WTC11 (cell line): ENCODE measurements at regions not wholly inside any gene's neighbourhood (a gene's known extent, or its start where the extent isn't known, plus 50 kb on each side); places are given as distances from the start of the nearest gene placed in this dataset.

Source experiments
- ATAC-seq: fragments of 200-7000 bp; cut with Tn5 transposase; 2 replicates; pipeline ENCODE4 v1.10.0; 2021; ENCODE audit warnings: mild to moderate bottlenecking, moderate library complexity
- CTCF ChIA-PET: fragments of 300-600 bp; sonication (Branson Sonifier 250); formaldehyde crosslinking; loops from one replicate; lab custom pipeline; 2021; ENCODE audit warnings: antibody characterized with exemption; lab: Charles Lee
- POLR2A ChIA-PET: fragments of 350-600 bp; sonication (Branson Sonifier 250); formaldehyde crosslinking; loops from one replicate; lab custom pipeline; 2021; ENCODE audit warnings: antibody characterized with exemption; lab: Charles Lee
- DNase-seq: peaks from one replicate; pipeline ENCODE4 v3.0.0; 2021; ENCODE audit warnings: low spot score
- H3K27ac Mint-ChIP-seq: 2 replicates; pipeline ENCODE4 v1.8.0; 2021; ENCODE audit warnings: mixed read lengths
- H3K27me3 Mint-ChIP-seq: 2 replicates; pipeline ENCODE4 v1.8.0; 2021; ENCODE audit warnings: low read depth, mild to moderate bottlenecking, moderate library complexity, mixed read lengths
- H3K36me3 Mint-ChIP-seq: 2 replicates; pipeline ENCODE4 v1.8.0; 2021; ENCODE audit warnings: mixed read lengths
- H3K4me1 Mint-ChIP-seq: 2 replicates; pipeline ENCODE4 v1.8.0; 2022; ENCODE audit warnings: mixed read lengths
- H3K4me3 Mint-ChIP-seq: 2 replicates; pipeline ENCODE4 v1.8.0; 2021; ENCODE audit warnings: mild to moderate bottlenecking, moderate library complexity, mixed read lengths
- H3K9me3 Mint-ChIP-seq: 2 replicates; pipeline ENCODE4 v1.8.0; 2021; ENCODE audit warnings: mixed read lengths
- ATF1 ChIP-seq: sonication (generic); formaldehyde crosslinking; IDR thresholded peaks from 2 replicates; pipeline ENCODE4 v1.8.1; 2023; ENCODE audit warnings: mild to moderate bottlenecking, moderate library complexity, missing genetic modification reagents
- CTCF ChIP-seq: fragments of 200-600 bp; IDR thresholded peaks from 2 replicates; pipeline ENCODE4 v1.8.0; 2022; ENCODE audit warnings: antibody characterized with exemption
- E2F4 ChIP-seq: sonication (generic); formaldehyde crosslinking; IDR thresholded peaks from 2 replicates; pipeline ENCODE4 v1.8.1; 2022; ENCODE audit warnings: low read depth, mild to moderate bottlenecking, moderate library complexity, missing genetic modification reagents, borderline replicate concordance
- GABPB1 ChIP-seq: sonication (generic); formaldehyde crosslinking; IDR thresholded peaks from 2 replicates; pipeline ENCODE4 v1.8.1; 2023; ENCODE audit warnings: mild to moderate bottlenecking, missing genetic modification reagents
- HMGA2 ChIP-seq: fragments of 250-450 bp; sonication (Bioruptor Pico); IDR thresholded peaks from 2 replicates; pipeline ENCODE4 v1.4.0; 2021; ENCODE audit warnings: mild to moderate bottlenecking, moderate library complexity
- JAZF1 ChIP-seq: fragments of 250-450 bp; sonication (Bioruptor Pico); IDR thresholded peaks from 2 replicates; pipeline ENCODE4 v1.9.0; 2021; ENCODE audit warnings: moderate library complexity, mild to moderate bottlenecking, inconsistent platforms
- KAT7 ChIP-seq: sonication (generic); formaldehyde crosslinking; IDR thresholded peaks from 2 replicates; pipeline ENCODE4 v1.8.1; 2023; ENCODE audit warnings: missing genetic modification reagents, mild to moderate bottlenecking, borderline replicate concordance
- NFYB ChIP-seq: sonication (generic); formaldehyde crosslinking; conservative IDR thresholded peaks from 2 replicates; pipeline ENCODE4 v1.8.0; 2022; ENCODE audit warnings: low read depth, missing genetic modification reagents
- RORB ChIP-seq: fragments of 250-450 bp; sonication (Bioruptor Pico); IDR thresholded peaks from 2 replicates; pipeline ENCODE4 v1.9.0; 2021; ENCODE audit warnings: mild to moderate bottlenecking
- SMAD4 ChIP-seq: sonication (generic); formaldehyde crosslinking; IDR thresholded peaks from 2 replicates; pipeline ENCODE4 v1.8.0; 2022; ENCODE audit warnings: mild to moderate bottlenecking, missing genetic modification reagents
- USF1 ChIP-seq: sonication (generic); formaldehyde crosslinking; IDR thresholded peaks from 2 replicates; pipeline ENCODE4 v1.8.0; 2022; ENCODE audit warnings: mild to moderate bottlenecking, missing genetic modification reagents
- ZMAT4 ChIP-seq: fragments of 250-450 bp; sonication (Bioruptor Pico); IDR thresholded peaks from 2 replicates; pipeline ENCODE4 v1.9.0; 2021; ENCODE audit warnings: mild to moderate bottlenecking
- ZNF232 ChIP-seq: sonication (generic); formaldehyde crosslinking; IDR thresholded peaks from 2 replicates; pipeline ENCODE4 v1.8.0; 2022; ENCODE audit warnings: mild to moderate bottlenecking, missing genetic modification reagents
- ZNF317 ChIP-seq: sonication (generic); formaldehyde crosslinking; IDR thresholded peaks from 2 replicates; pipeline ENCODE4 v1.8.1; 2023; ENCODE audit warnings: low read depth, mild to moderate bottlenecking, moderate library complexity, missing genetic modification reagents, borderline replicate concordance
- ZNF396 ChIP-seq: fragments of 250-450 bp; sonication (Bioruptor Pico); IDR thresholded peaks from 2 replicates; pipeline ENCODE4 v1.8.0; 2021; ENCODE audit warnings: mild to moderate bottlenecking, moderate library complexity, borderline replicate concordance
- ZNF423 ChIP-seq: fragments of 250-450 bp; sonication (Bioruptor Pico); IDR thresholded peaks from 2 replicates; pipeline ENCODE4 v2.1.2; 2022; ENCODE audit warnings: mild to moderate bottlenecking, moderate library complexity
- ZNF671 ChIP-seq: fragments of 250-450 bp; sonication (Bioruptor Pico); IDR thresholded peaks from 2 replicates; pipeline ENCODE4 v1.8.0; 2021; ENCODE audit warnings: mild to moderate bottlenecking

DNA sequence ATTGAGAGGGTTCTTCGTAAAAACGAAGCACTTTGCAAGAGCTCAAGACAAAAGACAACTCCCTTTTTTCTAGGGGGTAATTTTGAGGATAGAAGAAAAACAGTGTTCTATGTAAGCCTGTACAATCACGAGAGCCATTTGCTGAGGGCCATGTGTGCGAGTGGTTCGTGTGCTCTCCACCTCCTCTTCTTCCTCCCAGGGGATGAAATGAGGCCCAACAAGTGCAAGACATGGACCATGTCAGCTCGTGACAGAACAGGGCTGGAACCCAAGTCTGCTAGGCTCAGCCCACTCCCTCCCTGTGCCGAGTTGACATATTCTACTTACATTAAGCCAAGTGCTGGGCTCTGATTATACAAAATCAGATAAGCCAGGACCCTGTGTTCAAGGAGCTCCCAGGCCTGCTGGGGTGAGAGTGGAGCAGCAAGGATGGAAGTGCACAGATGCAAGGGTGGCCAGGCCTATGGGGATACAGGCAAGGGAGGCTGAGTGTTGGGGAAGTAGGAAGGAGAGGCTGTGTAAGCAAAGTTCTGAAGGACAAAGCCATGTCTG is 97.9 kb upstream of the MSX2 start:
- ATAC-seq (no peak), DNase-seq (no peak)
- Mint-ChIP-seq H3K27me3 (peaks cover 3% of the 10 kb centered on the region), H3K36me3 (no peaks in the 10 kb centered on the region), H3K27ac (no peak overlapping the region), H3K9me3 (peaks cover 4% of the 10 kb centered on the region; the same call in 1 of the 2 replicates), H3K4me1 (peaks cover 17% of the 10 kb centered on the region), H3K4me3 (no peak overlapping the region)
- TF ChIP-seq E2F4 (CRISPR knock-in tag) (no peak), ZNF232 (CRISPR knock-in tag) (no peak), KAT7 (0 out of 2 replicates have a peak, but pooled peaks have one; percentile 24)
- POLR2A ChIA-PET = no interaction called here
- CTCF ChIA-PET = interaction anchor here (0.9 to 1.6 kb wide), 2 partner anchors 167 to 207 kb away, joined by 3 to 4 read pairs; no protein-coding TSS in a partner anchor

DNA sequence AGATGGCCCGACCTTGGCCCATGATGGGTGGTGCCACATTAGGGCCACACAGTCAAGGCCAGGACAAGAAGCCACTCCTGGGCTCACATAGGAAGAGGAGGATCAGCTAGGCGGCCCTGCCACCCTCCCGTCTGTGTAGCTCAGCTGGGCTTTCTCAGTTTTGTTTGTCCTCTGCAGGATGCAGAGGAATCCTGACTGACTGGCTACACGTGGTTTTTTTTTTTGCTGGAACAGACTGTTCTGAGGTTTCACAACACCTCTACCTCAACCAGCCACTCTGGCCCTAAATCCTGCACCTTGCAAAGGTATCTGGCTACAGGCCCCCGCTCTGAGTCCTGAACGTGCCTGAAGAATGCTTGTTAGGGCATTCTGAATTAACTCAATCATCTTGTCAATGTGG is 88.3 kb upstream of the MSX2 start:
- Mint-ChIP-seq H3K4me3 (no peak overlapping the region), H3K36me3 (no peaks in the 10 kb centered on the region), H3K27ac (no peak overlapping the region), H3K4me1 (peaks cover 5% of the 10 kb centered on the region; the same call in 1 of the 2 replicates)
- CTCF ChIA-PET = no interaction called here
- no peak for ATAC-seq
- no peak for DNase-seq
- TF ChIP-seq ZMAT4 (CRISPR knock-in tag) (no peak), RORB (CRISPR knock-in tag) (no peak), GABPB1 (CRISPR knock-in tag) (no peak), ZNF232 (CRISPR knock-in tag) (no peak), HMGA2 (CRISPR knock-in tag) (no peak), USF1 (CRISPR knock-in tag) (no peak), CTCF (no peak), JAZF1 (CRISPR knock-in tag) (no peak), SMAD4 (CRISPR knock-in tag) (no peak), ZNF671 (CRISPR knock-in tag) (no peak), ZNF317 (CRISPR knock-in tag) (no peak)
- TF ChIP-seq, all 79 proteins: peak for 0
- H3K9me3 Mint-ChIP-seq = no peaks in the 10 kb centered on the region
- POLR2A ChIA-PET = interaction anchor here (0.6 kb wide), 1 partner anchor 11 kb away, joined by 3 read pairs; no protein-coding TSS in a partner anchor
- no peaks in the 10 kb centered on the region for H3K27me3 Mint-ChIP-seq

GRCh38 chr5:174642816-174643405 is 81.5 kb upstream of the MSX2 start:
- DNase-seq (no peak), ATAC-seq (no peak)
- Mint-ChIP-seq H3K27ac (no peak overlapping the region), H3K36me3 (peaks cover 10% of the 10 kb centered on the region), H3K4me1 (peaks cover 5% of the 10 kb centered on the region; the same call in 1 of the 2 replicates), H3K4me3 (no peak overlapping the region), H3K9me3 (peaks cover 22% of the 10 kb centered on the region), H3K27me3 (no peaks in the 10 kb centered on the region; the same call in 1 of the 2 replicates)
- ChIA-PET CTCF (no interaction called here), POLR2A (no interaction called here)
- TF ChIP-seq NFYB (CRISPR knock-in tag) = no peak
- TF ChIP-seq ATF1 (CRISPR knock-in tag) = no peak
- TF ChIP-seq ZNF396 (CRISPR knock-in tag) = no peak
- no peak for TF ChIP-seq ZNF423 (CRISPR knock-in tag)
- no peak for TF ChIP-seq ZNF317 (CRISPR knock-in tag)
